ENCODE measurements at regions not wholly inside any gene's neighbourhood (a gene's known extent, or its start where the extent isn't known, plus 50 kb on each side); places are given as distances from the start of the nearest gene placed in this dataset.
A peak's percentile ranks its signal among the peaks of the same experiment; 100 is the strongest.

DNA sequence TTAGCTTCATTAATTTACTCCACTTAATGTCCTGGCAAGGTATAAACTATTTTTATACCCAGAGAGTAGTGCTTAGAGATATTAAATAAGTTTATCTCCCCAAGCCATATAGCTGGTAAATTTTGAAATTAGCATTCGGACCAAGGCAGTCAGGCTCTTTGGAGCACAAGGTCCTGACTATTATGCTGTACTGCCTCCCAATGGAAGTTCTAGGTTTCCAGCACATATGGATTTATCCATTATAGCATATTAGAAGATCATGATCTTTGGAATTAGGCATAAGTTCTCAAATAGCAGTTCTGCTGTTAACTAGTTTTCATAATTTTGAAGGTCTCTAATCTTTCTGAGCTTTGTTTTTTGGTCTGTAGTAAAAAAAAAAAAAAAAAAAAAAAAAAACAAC is 835.3 kb upstream of the EPHA7 start:
- intact Hi-C loops (cut with micrococcal nuclease; ENCODE audit: unreplicated experiment), result loop anchor here (5.0 to 10.0 kb wide), 2 partner anchors 507 to 830 kb away; no protein-coding TSS in a partner anchor
- no peak for ATAC-seq
- Histone ChIP-seq H3K4me1 (ENCODE audit: control insufficient read depth, insufficient read depth, low read length) (no peaks in the 10 kb centered on the region; the same call in 1 of the 2 replicates), H3K27ac (ENCODE audit: low read length) (no peak overlapping the region), H3K36me3 (ENCODE audit: control insufficient read depth, insufficient read depth, low read length) (no peaks in the 10 kb centered on the region), H3K4me3 (ENCODE audit: low read depth in 2 of 2, low read length in 2 of 2) (no peak overlapping the region), H3K27me3 (ENCODE audit: control insufficient read depth, insufficient read depth, low read length) (no peaks in the 10 kb centered on the region), H3K9me3 (ENCODE audit: control insufficient read depth, insufficient read depth, low read depth, low read length) (no peaks in the 10 kb centered on the region)
- no peak for DNase-seq (ENCODE audit: low read depth, low spot score)
- no peak for TF ChIP-seq TCF7L2 (IDR thresholded peaks at IDR 0.05; ENCODE audit: low read depth, low read length)
- TF ChIP-seq, protein P1, sequence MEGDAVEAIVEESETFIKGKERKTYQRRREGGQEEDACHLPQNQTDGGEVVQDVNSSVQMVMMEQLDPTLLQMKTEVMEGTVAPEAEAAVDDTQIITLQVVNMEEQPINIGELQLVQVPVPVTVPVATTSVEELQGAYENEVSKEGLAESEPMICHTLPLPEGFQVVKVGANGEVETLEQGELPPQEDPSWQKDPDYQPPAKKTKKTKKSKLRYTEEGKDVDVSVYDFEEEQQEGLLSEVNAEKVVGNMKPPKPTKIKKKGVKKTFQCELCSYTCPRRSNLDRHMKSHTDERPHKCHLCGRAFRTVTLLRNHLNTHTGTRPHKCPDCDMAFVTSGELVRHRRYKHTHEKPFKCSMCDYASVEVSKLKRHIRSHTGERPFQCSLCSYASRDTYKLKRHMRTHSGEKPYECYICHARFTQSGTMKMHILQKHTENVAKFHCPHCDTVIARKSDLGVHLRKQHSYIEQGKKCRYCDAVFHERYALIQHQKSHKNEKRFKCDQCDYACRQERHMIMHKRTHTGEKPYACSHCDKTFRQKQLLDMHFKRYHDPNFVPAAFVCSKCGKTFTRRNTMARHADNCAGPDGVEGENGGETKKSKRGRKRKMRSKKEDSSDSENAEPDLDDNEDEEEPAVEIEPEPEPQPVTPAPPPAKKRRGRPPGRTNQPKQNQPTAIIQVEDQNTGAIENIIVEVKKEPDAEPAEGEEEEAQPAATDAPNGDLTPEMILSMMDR (IDR thresholded peaks at IDR 0.05), result peak; percentile 69; the same call in 1 of the 2 replicates
- POLR2A ChIA-PET, result no interaction called here
- CTCF ChIA-PET, result interaction anchor here (0.6 to 0.8 kb wide), 3 partner anchors 12 to 534 kb away, joined by 3 to 7 read pairs (median 6); no protein-coding TSS in a partner anchor
- no TSS peak for BruUV-seq (replicated peaks)
- in situ Hi-C loops (cut with HindIII; ENCODE audit: low pct_unique_long_range_greater_than_20kb, low sequenced_read_pairs), result no loop called here

DNA sequence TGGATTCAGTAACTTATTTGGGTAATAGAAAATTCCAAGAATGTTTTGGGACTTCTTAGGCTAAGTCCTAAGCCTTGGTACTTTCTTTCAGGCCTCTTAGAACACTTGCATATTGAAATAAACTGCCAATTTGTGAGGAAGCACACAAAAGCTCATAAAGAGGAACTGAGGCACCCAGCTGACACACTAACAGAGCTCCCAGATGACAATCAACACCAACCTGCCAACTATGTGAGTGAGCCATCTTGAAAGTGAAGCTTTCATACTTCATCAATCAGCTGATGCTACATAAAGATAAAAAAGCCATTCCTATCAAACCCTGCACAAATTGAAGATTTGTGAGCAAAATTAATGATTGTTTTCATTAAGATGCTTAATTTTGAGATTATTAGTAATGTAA is 832.5 kb upstream of the EPHA7 start:
- Histone ChIP-seq H3K9me3 (ENCODE audit: control insufficient read depth, insufficient read depth, low read depth, low read length) (no peaks in the 10 kb centered on the region), H3K4me1 (ENCODE audit: control insufficient read depth, insufficient read depth, low read length) (no peaks in the 10 kb centered on the region; the same call in 1 of the 2 replicates), H3K27me3 (ENCODE audit: control insufficient read depth, insufficient read depth, low read length) (no peaks in the 10 kb centered on the region), H3K36me3 (ENCODE audit: control insufficient read depth, insufficient read depth, low read length) (no peaks in the 10 kb centered on the region), H3K4me3 (ENCODE audit: low read depth in 2 of 2, low read length in 2 of 2) (no peak overlapping the region), H3K27ac (ENCODE audit: low read length) (no peak overlapping the region)
- in situ Hi-C loops (cut with HindIII; ENCODE audit: low pct_unique_long_range_greater_than_20kb, low sequenced_read_pairs) (no loop called here), intact Hi-C loops (cut with micrococcal nuclease; ENCODE audit: unreplicated experiment) (loop anchor here (5.0 to 10.0 kb wide), 2 partner anchors 505 to 827 kb away; no protein-coding TSS in a partner anchor)
- no TSS peak for BruUV-seq (replicated peaks)
- TF ChIP-seq, protein P2, sequence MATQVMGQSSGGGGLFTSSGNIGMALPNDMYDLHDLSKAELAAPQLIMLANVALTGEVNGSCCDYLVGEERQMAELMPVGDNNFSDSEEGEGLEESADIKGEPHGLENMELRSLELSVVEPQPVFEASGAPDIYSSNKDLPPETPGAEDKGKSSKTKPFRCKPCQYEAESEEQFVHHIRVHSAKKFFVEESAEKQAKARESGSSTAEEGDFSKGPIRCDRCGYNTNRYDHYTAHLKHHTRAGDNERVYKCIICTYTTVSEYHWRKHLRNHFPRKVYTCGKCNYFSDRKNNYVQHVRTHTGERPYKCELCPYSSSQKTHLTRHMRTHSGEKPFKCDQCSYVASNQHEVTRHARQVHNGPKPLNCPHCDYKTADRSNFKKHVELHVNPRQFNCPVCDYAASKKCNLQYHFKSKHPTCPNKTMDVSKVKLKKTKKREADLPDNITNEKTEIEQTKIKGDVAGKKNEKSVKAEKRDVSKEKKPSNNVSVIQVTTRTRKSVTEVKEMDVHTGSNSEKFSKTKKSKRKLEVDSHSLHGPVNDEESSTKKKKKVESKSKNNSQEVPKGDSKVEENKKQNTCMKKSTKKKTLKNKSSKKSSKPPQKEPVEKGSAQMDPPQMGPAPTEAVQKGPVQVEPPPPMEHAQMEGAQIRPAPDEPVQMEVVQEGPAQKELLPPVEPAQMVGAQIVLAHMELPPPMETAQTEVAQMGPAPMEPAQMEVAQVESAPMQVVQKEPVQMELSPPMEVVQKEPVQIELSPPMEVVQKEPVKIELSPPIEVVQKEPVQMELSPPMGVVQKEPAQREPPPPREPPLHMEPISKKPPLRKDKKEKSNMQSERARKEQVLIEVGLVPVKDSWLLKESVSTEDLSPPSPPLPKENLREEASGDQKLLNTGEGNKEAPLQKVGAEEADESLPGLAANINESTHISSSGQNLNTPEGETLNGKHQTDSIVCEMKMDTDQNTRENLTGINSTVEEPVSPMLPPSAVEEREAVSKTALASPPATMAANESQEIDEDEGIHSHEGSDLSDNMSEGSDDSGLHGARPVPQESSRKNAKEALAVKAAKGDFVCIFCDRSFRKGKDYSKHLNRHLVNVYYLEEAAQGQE (IDR thresholded peaks at IDR 0.05; ENCODE audit: insufficient read depth in 1 of 2, low read depth in 2 of 2, low read length in 1 of 2), result no peak
- TF ChIP-seq SIN3A (IDR thresholded peaks at IDR 0.05; ENCODE audit: borderline replicate concordance, insufficient read depth, low read depth, low read length) (no peak), TCF7L2 (IDR thresholded peaks at IDR 0.05; ENCODE audit: low read depth, low read length) (no peak), POLR2AphosphoS5 (IDR thresholded peaks at IDR 0.05; ENCODE audit: low read depth, low read length) (no peak)
- TF ChIP-seq, protein P1 (IDR thresholded peaks at IDR 0.05), result no peak
- POLR2A ChIA-PET, result no interaction called here
- ATAC-seq (no peak), DNase-seq (ENCODE audit: low read depth, low spot score) (no peak)
- CTCF ChIA-PET, result no interaction called here
